ENCODE measurements at regions not wholly inside any gene's neighbourhood (a gene's known extent, or its start where the extent isn't known, plus 50 kb on each side); places are given as distances from the start of the nearest gene placed in this dataset.
"Not testable (repeated sequence)": the region's sequence is repeated elsewhere in the genome, so short reads cannot be mapped to it uniquely, and the experiment has no call there.

DNA sequence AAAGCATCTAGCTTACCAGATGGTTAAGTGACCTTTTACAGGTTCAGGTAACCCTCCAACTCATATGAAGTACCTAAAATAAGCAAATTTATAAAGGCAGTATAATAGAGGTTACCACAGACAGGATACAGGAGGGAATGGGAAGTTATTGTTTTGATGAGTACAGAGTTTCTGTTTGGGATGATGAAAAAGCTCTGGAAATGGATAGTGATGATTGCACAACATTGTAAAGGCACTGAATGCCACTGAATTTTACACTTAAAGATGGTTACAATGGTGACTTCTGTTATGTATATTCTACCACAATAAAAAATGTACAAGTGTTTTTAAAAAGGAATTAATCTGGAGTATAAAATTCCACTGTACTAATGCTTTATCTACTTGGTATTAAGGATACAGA, 75.0 kb upstream of the NIPBL start:
- TF ChIP-seq GATA1 (IDR thresholded peaks at IDR 0.05; ENCODE audit: low read depth, low read length) (no peak), POLR2A (IDR thresholded peaks at IDR 0.05; ENCODE audit: low read length) (no peak)
- no peak for DNase-seq

DNA sequence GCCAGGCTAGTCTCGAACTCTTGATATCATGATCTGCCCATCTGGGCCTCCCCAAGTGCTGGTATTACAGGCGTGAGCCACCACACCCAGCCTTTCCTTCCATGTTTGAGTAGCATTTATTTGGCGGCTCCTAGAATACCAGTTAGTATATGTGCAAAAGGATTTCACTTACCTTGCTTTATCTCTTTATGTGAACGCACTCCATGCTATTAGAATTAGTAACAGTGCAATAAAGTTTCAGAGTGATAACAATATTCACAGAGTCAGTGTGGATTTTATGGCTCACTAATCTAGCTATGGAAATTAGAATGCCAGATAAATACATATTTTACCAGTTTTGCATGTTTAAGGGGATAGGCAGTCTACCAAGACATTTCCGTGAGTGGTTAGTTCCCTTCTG, 74.4 kb upstream of the NIPBL start:
- DNase-seq: no peak
- TF ChIP-seq POLR2A (IDR thresholded peaks at IDR 0.05; ENCODE audit: low read length) (no peak), GATA1 (IDR thresholded peaks at IDR 0.05; ENCODE audit: low read depth, low read length) (no peak)

DNA sequence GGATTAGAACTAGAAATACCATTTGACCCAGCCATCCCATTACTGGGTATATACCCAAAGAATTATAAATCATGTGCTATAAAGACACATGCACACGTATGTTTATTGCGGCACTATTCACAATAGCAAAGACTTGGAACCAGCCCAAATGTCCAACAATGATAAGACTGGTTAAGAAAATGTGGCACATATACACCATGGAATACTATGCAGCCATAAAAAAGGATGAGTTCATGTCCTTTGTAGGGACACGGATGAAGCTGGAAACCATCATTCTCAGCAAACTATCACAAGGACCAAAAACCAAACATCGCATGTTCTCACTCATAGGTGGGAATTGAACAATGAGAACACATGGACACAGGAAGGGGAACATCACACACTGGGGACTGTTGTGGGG, 63.3 kb upstream of the NIPBL start:
- DNase-seq: not testable (repeated sequence)

DNA sequence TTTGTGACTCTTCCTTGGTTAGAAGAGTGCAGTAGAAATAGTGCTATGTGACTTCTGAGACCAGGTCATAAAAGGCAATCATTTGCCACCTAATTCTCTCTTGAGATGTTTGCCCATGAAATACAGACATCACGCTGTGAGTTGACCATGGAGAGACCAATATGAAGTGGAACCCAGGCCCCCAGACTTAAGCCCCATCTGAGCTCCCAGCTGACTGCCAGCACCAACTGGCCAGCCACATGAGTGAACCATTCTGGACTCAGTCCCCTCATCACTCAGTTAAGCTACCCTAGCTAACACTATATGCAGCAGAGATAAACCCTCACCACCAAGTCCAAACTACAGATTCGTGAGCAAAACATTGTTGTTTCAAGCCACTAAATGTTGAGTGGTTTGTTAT, 60.7 kb upstream of the NIPBL start:
- TF ChIP-seq GATA1 (IDR thresholded peaks at IDR 0.05; ENCODE audit: low read depth, low read length) (no peak), POLR2A (IDR thresholded peaks at IDR 0.05; ENCODE audit: low read length) (no peak)
- no peak for DNase-seq

DNA sequence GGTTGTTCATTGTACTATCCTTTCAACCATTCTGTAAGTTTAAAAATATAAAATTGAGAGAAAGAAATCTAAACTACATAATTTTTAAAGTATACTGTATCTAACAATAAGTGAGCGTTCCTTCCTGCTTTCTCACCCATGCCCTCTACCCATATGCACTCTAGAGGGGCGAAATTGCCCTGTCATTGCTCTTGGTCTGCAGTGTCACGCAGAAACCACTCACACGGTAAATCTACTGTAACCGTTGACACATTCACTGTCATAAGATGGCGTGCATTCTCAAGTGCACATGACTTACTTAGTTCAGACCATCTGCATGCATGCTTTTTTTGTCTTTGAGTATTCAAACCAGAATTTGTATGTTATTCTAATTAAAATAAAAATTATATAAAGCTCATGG, 55.7 kb upstream of the NIPBL start:
- DNase-seq: peak; percentile 51 to 62
- TF ChIP-seq GATA1 (IDR thresholded peaks at IDR 0.05; ENCODE audit: low read depth, low read length) (no peak), POLR2A (IDR thresholded peaks at IDR 0.05; ENCODE audit: low read length) (no peak)

DNA sequence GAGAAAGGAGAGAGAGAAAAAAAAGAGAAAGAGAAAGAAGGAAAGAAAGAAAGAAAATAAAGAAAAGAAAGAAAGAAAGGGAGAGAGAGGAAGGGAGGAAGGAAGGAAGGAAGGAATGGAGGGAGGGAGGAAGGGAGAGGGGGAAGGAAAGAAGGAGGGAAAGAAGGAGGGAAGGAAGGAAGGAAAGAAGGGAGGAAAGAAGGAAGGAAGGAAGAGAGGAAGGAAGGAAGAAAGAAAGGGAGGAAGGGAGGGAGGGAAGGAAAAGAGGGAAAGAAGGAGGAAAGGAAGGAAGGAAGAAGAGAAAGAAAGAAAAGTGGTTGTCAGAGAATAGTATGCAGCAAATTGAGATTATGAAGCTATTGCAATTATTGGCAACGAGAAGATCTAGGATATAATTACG, 49.9 kb upstream of the NIPBL start:
- DNase-seq: no peak
- no peak for TF ChIP-seq POLR2A (IDR thresholded peaks at IDR 0.05; ENCODE audit: low read length)
- no peak for TF ChIP-seq GATA1 (IDR thresholded peaks at IDR 0.05; ENCODE audit: low read depth, low read length)
